Panc1 (cell line): ENCODE measurements at regions not wholly inside any gene's neighbourhood (a gene's known extent, or its start where the extent isn't known, plus 50 kb on each side); places are given as distances from the start of the nearest gene placed in this dataset.
"Not testable (repeated sequence)": the region's sequence is repeated elsewhere in the genome, so short reads cannot be mapped to it uniquely, and the experiment has no call there.

Experiments
- ATAC-seq: fragments of 200-7000 bp; cut with Tn5 transposase; 2 replicates; pipeline ENCODE4 v1.9.1; 2020; ENCODE audit warnings: mild to moderate bottlenecking, moderate library complexity
- BruUV-seq: library from RNA; stranded (reverse); fragments of 400-500 nt; replicated peaks from 2 replicates; lab custom pipeline; 2021; lab: Mats Ljungman, UMichigan
- CTCF ChIA-PET: fragments of 300-600 bp; sonication (Branson Sonifier 250); formaldehyde crosslinking; loops from one replicate; lab custom pipeline; 2022; ENCODE audit warnings: antibody characterized with exemption; lab: Charles Lee
- POLR2A ChIA-PET: fragments of 300-600 bp; sonication (Branson Sonifier 250); formaldehyde crosslinking; loops from one replicate; lab custom pipeline; 2022; ENCODE audit warnings: antibody characterized with exemption; lab: Charles Lee
- DNase-seq: peaks from one replicate; pipeline ENCODE4 v3.0.0-alpha.2; 2010; ENCODE audit warnings: low read depth, low spot score
- H3K27ac ChIP-seq: 2 replicates; pipeline ENCODE4 v1.5.1; 2011; ENCODE audit warnings: mild to moderate bottlenecking, low read length, inconsistent platforms
- H3K27me3 ChIP-seq: fragments of 200-500 bp; sonication (Bioruptor generic); 2 replicates; pipeline ENCODE4 v1.6.0; 2014; ENCODE audit warnings: low read length, inconsistent platforms; ENCODE audit not compliant: control insufficient read depth, insufficient read depth
- H3K36me3 ChIP-seq: fragments of 200-500 bp; sonication (Bioruptor generic); 2 replicates; pipeline ENCODE4 v1.5.1; 2014; ENCODE audit warnings: inconsistent platforms, mild to moderate bottlenecking, low read length, moderate library complexity; ENCODE audit not compliant: control insufficient read depth, insufficient read depth
- H3K4me1 ChIP-seq: 2 replicates; pipeline ENCODE4 v1.5.1; 2011; ENCODE audit warnings: inconsistent platforms, mild to moderate bottlenecking, low read length, moderate library complexity; ENCODE audit not compliant: control insufficient read depth, insufficient read depth
- H3K4me3 ChIP-seq, 2 experiments: 2 replicates each; pipeline ENCODE4 v1.5.1; 2011 to 2012; ENCODE audit warnings: low read depth in 2 of 2, low read length in 2 of 2, mild to moderate bottlenecking in 2 of 2, inconsistent platforms in 1 of 2, moderate library complexity in 1 of 2
- H3K9me3 ChIP-seq: fragments of 200-500 bp; sonication (Bioruptor generic); 2 replicates; pipeline ENCODE4 v1.5.1; 2014; ENCODE audit warnings: low read depth, mild to moderate bottlenecking, inconsistent platforms, low read length, moderate library complexity; ENCODE audit not compliant: control insufficient read depth, insufficient read depth
- POLR2AphosphoS5 ChIP-seq: IDR thresholded peaks from 2 replicates; pipeline ENCODE4 v1.6.1; 2012; ENCODE audit warnings: mild to moderate bottlenecking, low read depth, low read length, moderate library complexity
- REST ChIP-seq, 2 experiments: IDR thresholded peaks; 2 replicates each; pipeline ENCODE4 v1.6.1; 2011 to 2012; ENCODE audit warnings: low read depth in 2 of 2, control low read depth in 1 of 2, low read length in 1 of 2, mild to moderate bottlenecking in 1 of 2, moderate library complexity in 1 of 2; ENCODE audit not compliant: insufficient read depth in 1 of 2
- SIN3A ChIP-seq: IDR thresholded peaks from 2 replicates; pipeline ENCODE4 v1.6.1; 2012; ENCODE audit warnings: low read depth, mild to moderate bottlenecking, low read length, moderate library complexity, borderline replicate concordance; ENCODE audit not compliant: insufficient read depth
- TCF7L2 ChIP-seq: IDR thresholded peaks from 2 replicates; pipeline ENCODE4 v1.6.1; 2011; ENCODE audit warnings: mild to moderate bottlenecking, low read depth, low read length, inconsistent platforms
- in situ Hi-C: cut with HindIII; loops from 2 replicates; pipeline ENCODE4 v1.10.0; 2016; ENCODE audit warnings: low sequenced_read_pairs, low pct_unique_long_range_greater_than_20kb
- intact Hi-C: fragments of 100-400 bp; cut with micrococcal nuclease; formaldehyde crosslinking; loops from one replicate; pipeline ENCODE4 v1.10.0; 2022; ENCODE audit not compliant: unreplicated experiment
- TF ChIP-seq, protein P1 (sequence below): fragments of 450-650 bp; IDR thresholded peaks from 2 replicates; pipeline ENCODE4 v1.5.1; 2017; ENCODE audit warnings: mild to moderate bottlenecking

DNA sequence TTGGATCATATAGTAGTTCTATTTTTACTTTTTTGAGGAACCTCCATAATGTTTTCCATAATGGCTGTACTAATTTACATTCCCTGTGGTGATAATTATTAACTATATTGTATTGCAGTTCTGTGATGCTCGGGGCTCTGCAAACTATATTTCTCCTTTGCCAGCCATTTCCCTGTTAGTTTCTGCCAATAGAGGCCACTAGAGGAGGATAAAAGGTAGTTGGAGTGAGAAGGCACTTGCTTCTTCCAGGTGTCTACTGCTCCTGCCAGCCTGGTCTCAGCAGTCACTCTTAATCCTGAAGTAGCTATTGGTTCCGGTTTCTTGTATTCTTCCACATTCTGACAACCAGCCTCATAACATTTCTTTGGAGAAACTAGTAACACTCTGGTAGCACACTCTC is 233.9 kb upstream of the GBE1 start:
- CTCF ChIA-PET, result no interaction called here
- in situ Hi-C loops, result no loop called here
- no TSS peak for BruUV-seq

DNA sequence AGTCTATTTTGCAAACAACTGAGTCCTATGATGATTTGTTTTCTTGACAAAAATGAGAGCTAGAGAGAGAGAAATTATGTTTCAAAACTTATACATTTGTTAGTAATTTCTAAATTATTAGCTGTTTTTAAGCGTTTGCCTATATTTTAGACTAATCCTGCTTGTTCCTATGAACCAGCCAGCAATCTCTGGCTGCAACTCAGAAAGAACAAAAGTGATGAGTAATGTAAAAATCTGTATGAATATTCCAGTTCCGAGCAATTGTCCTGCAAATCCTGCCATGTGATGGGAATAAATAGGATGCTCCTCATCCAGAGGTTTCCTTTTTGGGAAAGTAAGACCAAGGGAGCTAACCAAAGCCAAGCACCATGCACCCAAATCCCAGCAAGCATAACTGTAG is 228.3 kb upstream of the GBE1 start:
- no peaks in the 10 kb centered on the region for H3K9me3 ChIP-seq
- no peaks in the 10 kb centered on the region for H3K27me3 ChIP-seq
- ChIA-PET CTCF (no interaction called here), POLR2A (no interaction called here)
- no peaks in the 10 kb centered on the region for H3K4me1 ChIP-seq
- no peak for ATAC-seq
- TF ChIP-seq SIN3A (no peak), REST (IDR thresholded peaks at IDR 0.05; ENCODE audit: insufficient read depth in 1 of 2, low read depth in 2 of 2, low read length in 1 of 2) (no peak), TCF7L2 (no peak), POLR2AphosphoS5 (no peak)
- TF ChIP-seq, protein P1, sequence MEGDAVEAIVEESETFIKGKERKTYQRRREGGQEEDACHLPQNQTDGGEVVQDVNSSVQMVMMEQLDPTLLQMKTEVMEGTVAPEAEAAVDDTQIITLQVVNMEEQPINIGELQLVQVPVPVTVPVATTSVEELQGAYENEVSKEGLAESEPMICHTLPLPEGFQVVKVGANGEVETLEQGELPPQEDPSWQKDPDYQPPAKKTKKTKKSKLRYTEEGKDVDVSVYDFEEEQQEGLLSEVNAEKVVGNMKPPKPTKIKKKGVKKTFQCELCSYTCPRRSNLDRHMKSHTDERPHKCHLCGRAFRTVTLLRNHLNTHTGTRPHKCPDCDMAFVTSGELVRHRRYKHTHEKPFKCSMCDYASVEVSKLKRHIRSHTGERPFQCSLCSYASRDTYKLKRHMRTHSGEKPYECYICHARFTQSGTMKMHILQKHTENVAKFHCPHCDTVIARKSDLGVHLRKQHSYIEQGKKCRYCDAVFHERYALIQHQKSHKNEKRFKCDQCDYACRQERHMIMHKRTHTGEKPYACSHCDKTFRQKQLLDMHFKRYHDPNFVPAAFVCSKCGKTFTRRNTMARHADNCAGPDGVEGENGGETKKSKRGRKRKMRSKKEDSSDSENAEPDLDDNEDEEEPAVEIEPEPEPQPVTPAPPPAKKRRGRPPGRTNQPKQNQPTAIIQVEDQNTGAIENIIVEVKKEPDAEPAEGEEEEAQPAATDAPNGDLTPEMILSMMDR, result no peak
- intact Hi-C loops (no loop called here), in situ Hi-C loops (no loop called here)
- no peaks in the 10 kb centered on the region for H3K36me3 ChIP-seq
- no peak overlapping the region for H3K27ac ChIP-seq
- DNase-seq, result no peak
- BruUV-seq, result no TSS peak
- no peak overlapping the region for H3K4me3 ChIP-seq

More for the DNA sequence above, 233.9 kb upstream of the GBE1 start:
- Histone ChIP-seq H3K4me1 (no peaks in the 10 kb centered on the region), H3K9me3 (no peaks in the 10 kb centered on the region), H3K27me3 (no peaks in the 10 kb centered on the region), H3K27ac (no peak overlapping the region), H3K4me3 (no peak overlapping the region), H3K36me3 (no peaks in the 10 kb centered on the region)
- DNase-seq (no peak), ATAC-seq (no peak)
- intact Hi-C loops, result no loop called here
- POLR2A ChIA-PET, result no interaction called here
- TF ChIP-seq TCF7L2, result no peak

DNA sequence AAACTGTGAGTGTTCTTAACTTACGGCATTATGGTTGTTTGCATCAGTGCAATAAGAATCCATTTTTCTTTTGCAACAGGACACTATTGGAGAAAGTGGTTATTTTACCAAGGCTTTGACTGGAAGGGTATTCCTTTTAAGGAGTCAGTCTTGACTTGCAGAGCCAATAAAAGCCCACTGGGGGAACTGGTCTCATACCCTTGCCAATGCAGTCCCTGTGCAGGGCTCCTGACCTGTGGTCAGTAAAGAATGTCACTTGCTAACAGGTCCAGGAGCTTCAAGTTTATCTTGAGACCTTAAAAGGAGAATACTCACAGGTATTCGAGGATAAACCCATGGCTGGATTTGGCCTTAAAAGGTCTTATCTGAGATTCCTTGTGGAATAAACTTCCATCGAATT is 227.8 kb upstream of the GBE1 start:
- intact Hi-C loops, result no loop called here
- ChIA-PET CTCF (no interaction called here), POLR2A (no interaction called here)
- Histone ChIP-seq H3K27me3 (no peaks in the 10 kb centered on the region), H3K36me3 (no peaks in the 10 kb centered on the region), H3K27ac (no peak overlapping the region), H3K4me1 (no peaks in the 10 kb centered on the region), H3K9me3 (no peaks in the 10 kb centered on the region), H3K4me3 (no peak overlapping the region)
- no peak for TF ChIP-seq POLR2AphosphoS5
- TF ChIP-seq TCF7L2, result no peak
- no peak for TF ChIP-seq REST (IDR thresholded peaks at IDR 0.05; ENCODE audit: insufficient read depth in 1 of 2, low read depth in 2 of 2, low read length in 1 of 2)
- TF ChIP-seq SIN3A, result no peak
- TF ChIP-seq, protein P1, result no peak
- no TSS peak for BruUV-seq
- ATAC-seq, result no peak
- in situ Hi-C loops, result no loop called here
- no peak for DNase-seq

GRCh38 chr3:81987412-81987811 is 226.0 kb upstream of the GBE1 start:
- in situ Hi-C loops, intact Hi-C loops, CTCF ChIA-PET, POLR2A ChIA-PET, BruUV-seq, H3K4me1 ChIP-seq, H3K27ac ChIP-seq, H3K9me3 ChIP-seq, H3K27me3 ChIP-seq, DNase-seq, H3K36me3 ChIP-seq, ATAC-seq, H3K4me3 ChIP-seq: not testable (repeated sequence)
